HG03558 (cell line): ENCODE measurements at regions not wholly inside any gene's neighbourhood (a gene's known extent, or its start where the extent isn't known, plus 50 kb on each side); places are given as distances from the start of the nearest gene placed in this dataset.
"Not testable (repeated sequence)": the region's sequence is repeated elsewhere in the genome, so short reads cannot be mapped to it uniquely, and the experiment has no call there.

Experiments
- ATAC-seq: cut with Tn5 transposase; IDR thresholded peaks from one replicate; pipeline ENCODE4 v1.9.1; 2021; ENCODE audit warnings: moderate number of reproducible peaks; ENCODE audit not compliant: unreplicated experiment; ENCODE audit errors: extremely low read depth

DNA sequence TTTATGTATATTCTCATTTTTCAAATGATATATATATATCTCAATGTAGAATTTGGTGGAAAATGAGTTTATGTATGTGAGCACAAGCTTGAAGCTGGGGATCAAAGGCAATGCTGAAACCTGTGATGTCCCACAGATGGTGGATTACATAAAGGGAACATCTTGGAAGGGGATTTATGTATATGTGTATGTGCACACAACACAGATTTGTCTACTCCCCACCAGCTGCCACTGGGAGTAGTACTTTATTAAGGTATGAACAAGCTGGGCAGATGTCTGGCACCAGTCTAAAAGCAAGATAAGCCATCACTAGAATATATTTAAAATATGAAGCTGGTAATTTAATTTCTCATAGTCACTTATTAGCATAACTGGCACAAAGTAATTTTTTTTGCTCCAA, 895.6 kb downstream of the SLC6A15 start:
- no peak for ATAC-seq

DNA sequence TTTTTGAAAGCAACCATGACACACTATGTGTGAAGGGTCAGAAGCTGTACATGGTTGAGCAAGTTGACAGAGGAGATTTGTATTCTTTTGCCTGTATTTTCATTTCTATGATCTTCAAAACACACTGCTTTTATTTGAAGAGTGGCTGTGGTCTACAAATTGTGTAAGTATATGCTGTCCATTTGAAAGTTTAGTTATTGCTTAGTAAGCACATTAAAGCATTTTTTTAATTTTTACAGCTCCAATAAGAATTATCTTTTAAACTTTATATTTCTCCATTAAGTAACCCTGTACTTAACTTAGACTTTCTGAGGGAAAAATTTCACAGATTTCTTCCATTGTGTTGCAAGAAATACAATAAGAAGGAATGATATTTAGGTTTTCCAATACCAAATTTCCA, 915.2 kb downstream of the SLC6A15 start:
- no peak for ATAC-seq

DNA sequence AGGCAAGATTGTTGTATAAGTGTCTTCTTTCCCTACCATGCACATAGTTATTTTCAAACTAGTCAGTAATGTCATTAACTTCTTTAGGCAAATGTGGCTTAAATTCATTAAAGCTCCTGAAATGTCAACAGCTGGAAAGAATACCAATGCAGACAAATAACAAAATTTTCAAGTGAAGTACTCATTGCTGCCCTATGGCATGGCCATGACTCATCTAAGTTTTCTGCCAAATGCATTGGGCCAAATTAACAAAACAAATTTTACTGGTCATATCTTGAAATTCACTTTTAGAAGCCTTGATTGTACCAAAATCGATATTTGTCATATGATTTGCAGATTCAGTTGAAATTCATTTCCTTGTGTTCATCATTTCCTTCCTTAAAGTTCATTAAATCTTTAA, 915.9 kb downstream of the SLC6A15 start:
- ATAC-seq, result no peak

DNA sequence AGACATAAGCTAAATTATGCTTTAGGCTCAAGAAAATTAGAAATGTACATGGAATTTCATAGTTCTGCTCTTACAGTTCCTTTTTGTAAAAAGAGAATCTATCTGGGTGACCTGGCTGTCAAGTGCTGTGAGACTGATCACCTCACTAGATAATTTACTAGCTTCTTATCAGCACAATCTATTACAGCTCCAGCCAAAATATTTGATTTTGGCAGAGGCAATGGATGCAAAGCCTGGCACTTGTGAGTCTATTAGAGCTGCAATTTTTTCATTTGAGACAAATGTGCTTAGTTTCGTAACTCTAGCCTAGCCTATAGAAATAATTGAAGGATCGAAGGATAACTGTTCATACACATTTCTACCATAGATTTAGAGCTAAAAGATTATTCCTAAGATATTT, 927.5 kb downstream of the SLC6A15 start:
- ATAC-seq, result no peak

- no peak for ATAC-seq
Observed at GRCh38 chr12:83980398-83980797, 932.2 kb downstream of the SLC6A15 start.

- ATAC-seq, result no peak
Observed at GRCh38 chr12:83979785-83980184, 932.8 kb downstream of the SLC6A15 start.

DNA sequence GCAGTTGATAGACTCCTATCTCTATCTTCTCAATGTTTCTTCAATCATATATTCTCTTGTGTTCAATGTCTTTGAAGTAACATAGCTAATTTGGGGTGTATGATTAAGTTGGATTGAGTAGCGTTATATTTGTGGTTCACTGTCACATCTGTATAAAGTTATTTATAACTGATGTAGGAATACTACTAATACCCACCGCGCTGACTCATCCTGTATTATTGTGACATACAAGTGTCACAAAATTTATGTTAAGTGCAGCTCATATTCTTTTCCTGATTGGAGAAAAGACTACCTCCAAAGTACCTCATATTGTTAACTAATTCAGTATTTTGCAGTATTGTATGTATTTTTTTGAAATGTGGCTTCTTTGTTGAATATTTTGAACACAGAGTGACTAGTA, 940.8 kb downstream of the SLC6A15 start:
- ATAC-seq, result no peak

GRCh38 chr12:83960767-83961166, 951.8 kb downstream of the SLC6A15 start:
- ATAC-seq, result no peak

DNA sequence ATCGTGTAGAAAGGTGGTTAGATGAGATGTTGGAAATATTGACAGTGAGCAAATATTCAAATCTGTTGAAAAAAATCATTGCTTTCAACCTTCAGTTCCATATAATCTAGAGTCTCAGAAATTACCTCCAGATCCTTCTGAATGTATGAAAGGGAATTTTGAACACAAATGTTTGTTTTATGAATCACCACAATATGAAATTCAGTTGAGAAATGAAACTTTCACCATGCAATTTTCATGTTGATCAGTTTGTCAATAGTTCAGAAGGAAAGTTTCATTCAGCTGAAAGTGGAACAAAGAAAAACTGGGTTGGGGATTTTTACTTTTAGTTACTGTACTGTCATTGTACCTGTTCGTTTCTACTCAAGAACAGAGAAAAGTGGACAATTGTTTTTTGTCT, 953.6 kb downstream of the SLC6A15 start:
- ATAC-seq, result no peak

DNA sequence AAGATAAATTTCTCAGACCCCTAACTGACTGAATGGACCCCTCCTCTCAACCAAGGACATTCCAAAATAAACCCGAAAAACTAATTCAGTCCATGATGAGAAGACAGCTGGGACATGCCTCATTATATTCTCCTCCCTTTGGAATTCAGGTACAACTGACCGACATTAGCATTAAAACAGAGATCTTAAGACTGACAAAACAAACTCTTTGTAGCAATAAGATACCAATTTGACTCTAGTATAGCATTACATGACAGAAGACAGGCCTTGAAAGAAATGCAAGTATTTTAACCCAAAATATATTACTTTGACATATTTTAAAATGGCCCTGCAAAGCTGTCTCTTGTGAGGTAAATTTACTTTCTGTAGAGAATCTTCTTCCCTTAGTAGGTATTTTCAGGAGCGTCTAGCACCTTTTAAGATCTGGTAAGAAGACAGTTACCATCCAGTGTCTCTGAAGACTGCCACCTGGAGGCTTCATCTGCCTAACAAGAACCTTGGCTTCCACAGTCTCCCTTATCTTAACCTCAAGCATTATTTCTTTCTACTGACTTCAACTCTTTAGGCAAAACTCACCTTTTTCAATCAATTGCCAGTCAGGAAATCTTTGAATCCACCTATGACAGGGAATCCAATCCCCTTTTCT, 957.5 kb downstream of the SLC6A15 start:
- no peak for ATAC-seq

DNA sequence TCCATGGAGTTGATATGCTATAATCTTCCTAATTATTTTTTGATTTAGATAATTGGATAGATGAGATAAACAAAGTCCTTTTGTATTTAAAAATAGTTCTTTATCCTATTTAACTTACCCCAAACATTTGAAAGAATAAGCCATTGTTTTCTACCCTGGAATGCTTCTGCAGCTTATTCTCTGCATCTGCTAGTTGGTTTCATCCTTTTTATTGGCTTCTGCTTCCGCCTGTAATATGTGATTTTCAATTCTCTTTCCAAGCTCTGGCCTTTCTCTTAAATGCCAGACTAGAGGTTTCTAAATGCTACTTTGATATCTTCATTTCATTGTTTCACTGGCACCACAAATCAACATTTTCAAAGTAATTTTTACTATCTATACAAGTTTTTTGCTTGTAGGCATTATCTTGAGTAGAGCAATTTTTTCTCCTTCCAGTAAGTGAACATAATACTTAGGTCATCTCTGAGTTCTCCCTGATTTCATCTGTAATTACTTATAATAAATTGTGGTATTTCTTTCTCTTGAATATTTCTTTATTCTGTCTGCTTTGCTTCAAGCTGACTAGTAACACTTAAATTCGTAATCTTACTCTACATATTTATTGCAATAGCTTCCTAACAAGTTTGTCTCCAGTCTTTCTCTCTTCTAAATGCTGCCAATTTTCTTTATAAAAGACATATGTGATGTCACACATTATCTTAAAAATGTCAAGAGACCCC, 958.4 kb downstream of the SLC6A15 start:
- ATAC-seq, result no peak

DNA sequence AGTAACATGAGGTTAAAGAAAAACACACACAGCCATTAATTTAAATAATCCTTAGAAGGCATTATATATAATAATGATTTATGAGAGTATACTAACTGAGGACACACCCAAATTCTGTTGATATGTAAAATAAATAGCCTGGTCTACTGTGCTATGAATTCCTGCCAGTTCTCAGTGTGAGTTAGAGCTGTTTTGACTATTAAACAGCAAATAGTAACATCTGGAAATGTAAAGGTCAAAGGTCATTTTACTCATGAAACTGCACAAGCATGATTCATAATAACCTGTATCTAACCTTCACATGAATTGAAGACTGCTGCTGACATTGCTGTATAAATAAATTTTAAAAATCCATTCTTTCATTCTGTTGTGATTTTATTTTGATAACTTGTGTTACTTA, 966.7 kb downstream of the SLC6A15 start:
- no peak for ATAC-seq

DNA sequence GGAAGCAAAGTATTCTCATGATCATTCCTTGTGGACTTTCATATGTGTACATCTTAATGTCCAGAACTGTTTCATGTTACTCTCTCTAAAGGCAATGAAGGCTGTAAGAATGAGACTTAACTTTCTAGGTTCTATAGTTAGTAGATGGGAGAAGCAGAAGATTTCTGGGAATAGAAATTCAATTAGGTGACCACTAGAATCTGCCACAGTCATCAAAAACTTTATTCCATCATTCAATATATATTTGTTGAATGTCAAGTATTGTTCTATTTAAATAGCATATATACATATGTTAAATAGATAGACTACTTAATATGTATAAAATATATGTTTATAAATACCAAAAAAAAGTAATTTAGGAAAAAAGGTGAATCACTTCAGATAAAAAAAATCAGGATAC, 972.9 kb downstream of the SLC6A15 start:
- no peak for ATAC-seq

DNA sequence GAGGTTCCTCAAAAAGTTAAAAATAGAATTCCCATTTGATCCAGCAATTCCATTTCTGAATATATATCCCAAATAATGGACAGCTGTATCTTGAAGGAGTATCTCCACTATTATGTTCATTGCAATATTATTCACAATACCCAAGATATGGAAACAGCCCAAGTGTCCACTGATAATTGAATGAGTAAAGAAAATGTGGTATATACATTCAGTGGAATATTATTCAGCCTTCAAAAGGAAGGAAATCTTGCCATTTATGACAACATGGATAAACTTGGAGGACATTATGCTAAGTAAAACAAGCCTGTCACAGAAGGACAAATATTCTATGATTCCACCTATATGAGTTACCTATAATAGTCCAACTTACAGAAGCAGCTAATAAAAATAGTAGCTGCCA, 979.0 kb downstream of the SLC6A15 start:
- no peak for ATAC-seq

DNA sequence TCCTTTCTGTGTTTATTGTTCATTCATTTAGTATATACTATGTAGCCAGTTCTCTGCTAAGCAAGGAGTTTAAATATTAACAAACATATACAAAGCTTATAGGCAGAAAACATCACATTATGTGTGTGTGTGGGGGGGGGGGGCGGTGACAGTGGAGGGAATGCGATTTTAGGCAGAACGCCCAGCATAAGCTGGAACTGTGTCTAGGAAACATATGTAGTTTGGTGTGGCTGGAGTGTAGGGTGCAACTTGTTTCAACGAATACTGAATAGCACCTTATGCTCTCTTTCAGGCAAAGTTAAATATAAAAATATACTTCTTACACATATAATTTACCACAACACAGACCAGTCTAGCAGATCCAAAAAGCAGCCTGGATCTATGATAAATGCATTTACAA, 980.6 kb downstream of the SLC6A15 start:
- no peak for ATAC-seq

DNA sequence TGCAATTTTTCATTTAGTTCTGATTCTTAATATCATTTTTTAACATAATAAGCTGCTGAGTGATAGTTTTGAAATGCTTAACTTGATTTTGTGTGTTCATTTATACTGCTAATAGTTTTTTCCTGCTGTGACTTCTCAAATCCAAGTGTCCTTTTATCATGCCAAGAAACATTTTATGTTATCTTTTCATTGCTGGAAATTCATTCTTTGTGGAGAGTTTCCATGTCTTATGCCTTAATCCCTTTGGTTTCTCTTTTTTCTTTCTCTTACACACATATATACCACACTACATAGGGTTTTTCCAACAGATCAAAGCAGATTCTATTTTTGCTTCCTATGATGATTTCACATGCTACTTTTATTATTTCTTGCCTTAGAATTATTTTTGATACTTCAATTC, 981.1 kb downstream of the SLC6A15 start:
- no peak for ATAC-seq

GRCh38 chr12:83929792-83930191, 982.8 kb downstream of the SLC6A15 start:
- ATAC-seq, result not testable (repeated sequence)

GRCh38 chr12:83920821-83921547, 991.6 kb downstream of the SLC6A15 start:
- no peak for ATAC-seq

DNA sequence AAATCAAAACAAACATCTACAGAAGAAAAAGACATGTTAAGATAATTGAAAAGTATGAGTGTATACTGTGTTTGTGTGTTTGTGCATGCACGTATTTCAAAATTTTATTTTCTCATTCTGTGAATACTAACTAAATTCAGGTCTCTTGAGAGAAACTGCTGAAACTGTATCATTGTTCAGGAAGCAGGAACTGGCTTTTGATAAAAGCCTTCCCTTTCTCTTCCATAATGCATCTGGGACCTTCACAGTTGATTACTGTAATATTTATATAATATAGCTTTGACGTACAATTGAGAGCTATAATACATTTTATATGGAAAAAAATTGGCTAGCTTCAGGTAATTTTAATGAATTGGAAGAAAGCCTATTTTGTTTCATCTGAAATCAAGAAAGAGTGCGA, 993.5 kb downstream of the SLC6A15 start:
- ATAC-seq, result no peak

DNA sequence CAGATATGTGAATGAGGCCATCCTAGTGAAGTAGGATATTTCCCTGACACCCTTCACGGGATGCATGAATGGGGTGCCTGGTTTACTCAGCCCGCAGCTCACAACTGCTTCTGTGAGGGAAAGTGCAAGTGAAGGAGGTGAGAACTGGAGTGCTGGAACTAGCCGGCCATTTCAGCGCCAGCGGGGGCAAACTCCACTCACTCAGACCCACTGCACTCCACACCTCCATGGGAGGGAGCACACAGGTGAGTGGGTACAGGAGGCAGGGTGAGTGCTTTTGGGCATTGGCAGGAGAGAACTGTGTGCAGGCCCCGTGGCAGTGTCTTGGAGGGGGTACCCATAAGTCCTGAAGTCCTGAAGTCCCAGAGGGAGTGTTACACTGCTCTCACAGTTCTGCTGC, 1008.4 kb downstream of the SLC6A15 start:
- no peak for ATAC-seq

DNA sequence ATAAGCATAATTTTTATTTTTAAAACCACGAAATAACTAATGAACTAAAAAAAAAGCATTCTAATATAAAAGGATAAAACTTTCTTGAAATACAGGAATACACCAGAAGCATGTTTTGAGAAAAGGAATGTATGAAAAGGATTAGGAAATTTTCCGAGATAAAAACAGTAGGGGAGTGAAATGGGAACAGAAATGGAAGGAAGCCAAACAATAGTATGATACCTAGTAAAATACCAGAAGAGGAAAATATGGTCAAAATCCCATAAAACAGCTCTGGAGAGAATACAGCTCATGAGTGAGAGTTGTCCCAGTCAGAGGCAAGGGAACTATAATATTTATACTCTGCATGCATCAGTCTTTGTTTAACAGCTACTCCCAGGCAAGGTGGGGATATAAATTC, 1016.2 kb downstream of the SLC6A15 start:
- no peak for ATAC-seq

- ATAC-seq, result no peak
Observed at GRCh38 chr12:83893101-83893500, 1019.5 kb downstream of the SLC6A15 start.
